Neural cell (in vitro differentiated cells): ENCODE measurements at regions not wholly inside any gene's neighbourhood (a gene's known extent, or its start where the extent isn't known, plus 50 kb on each side); places are given as distances from the start of the nearest gene placed in this dataset.

ENCODE experiments used
- EP300 ChIP-seq: fragments of 450-650 bp; conservative IDR thresholded peaks from 2 replicates; pipeline ENCODE4 v1.6.1; 2014; ENCODE audit warnings: antibody characterized with exemption, mild to moderate bottlenecking, moderate library complexity; ENCODE audit not compliant: poor library complexity, severe bottlenecking
- EZH2 ChIP-seq: fragments of 200-600, 300-800 bp; shearing (Covaris generic), sonication (generic); IDR thresholded peaks from 2 replicates; pipeline ENCODE4 v1.6.1; 2014; ENCODE audit warnings: antibody characterized with exemption, low read length, borderline replicate concordance, mild to moderate bottlenecking; ENCODE audit not compliant: insufficient read depth, poor library complexity, severe bottlenecking
- POLR2AphosphoS5 ChIP-seq: IDR thresholded peaks from 2 replicates; pipeline ENCODE4 v1.6.1; 2012
- RAD21 ChIP-seq: fragments of 450-650 bp; conservative IDR thresholded peaks from 2 replicates; pipeline ENCODE4 v1.6.1; 2014; ENCODE audit warnings: antibody characterized with exemption, mild to moderate bottlenecking, moderate library complexity
- TAF1 ChIP-seq: IDR thresholded peaks from 2 replicates; pipeline ENCODE4 v1.6.1; 2012; ENCODE audit warnings: low read depth
- TF ChIP-seq, protein P1 (sequence below): fragments of 450-650 bp; IDR thresholded peaks from 2 replicates; pipeline ENCODE4 v1.5.1; 2014; ENCODE audit warnings: antibody characterized with exemption, mild to moderate bottlenecking, moderate library complexity; ENCODE audit not compliant: poor library complexity, severe bottlenecking
- TF ChIP-seq, protein P2 (sequence below): IDR thresholded peaks from 2 replicates; pipeline ENCODE4 v1.6.1; 2012; ENCODE audit warnings: borderline replicate concordance

DNA sequence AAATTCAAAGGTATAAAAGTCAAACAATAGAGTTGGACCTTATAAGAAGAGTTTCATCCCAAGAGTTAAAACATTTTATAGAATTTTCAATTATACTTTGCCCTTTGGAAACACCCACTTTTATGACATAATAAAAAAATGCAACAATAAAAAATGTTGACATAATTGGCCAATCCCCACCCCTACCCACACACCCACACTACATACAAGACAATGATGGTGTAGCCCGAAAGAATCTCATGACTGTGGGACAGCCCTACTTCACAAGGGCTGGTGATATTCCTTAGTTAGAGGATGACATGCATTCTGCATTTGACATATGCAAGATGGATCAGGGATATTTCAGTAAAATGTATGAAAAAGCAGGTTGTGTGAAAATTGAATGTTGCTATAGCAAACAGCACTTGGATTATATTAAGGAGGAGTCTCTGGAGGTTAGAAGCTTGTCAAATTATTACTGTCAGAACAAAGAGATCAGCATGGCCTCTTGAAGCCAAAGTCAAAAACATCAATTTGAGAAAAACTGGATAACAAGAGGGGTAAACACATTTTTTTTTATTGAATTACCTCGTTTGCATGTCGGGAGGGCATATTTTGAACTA, 133.0 kb upstream of the SAMSN1 start:
- TF ChIP-seq, protein P1, sequence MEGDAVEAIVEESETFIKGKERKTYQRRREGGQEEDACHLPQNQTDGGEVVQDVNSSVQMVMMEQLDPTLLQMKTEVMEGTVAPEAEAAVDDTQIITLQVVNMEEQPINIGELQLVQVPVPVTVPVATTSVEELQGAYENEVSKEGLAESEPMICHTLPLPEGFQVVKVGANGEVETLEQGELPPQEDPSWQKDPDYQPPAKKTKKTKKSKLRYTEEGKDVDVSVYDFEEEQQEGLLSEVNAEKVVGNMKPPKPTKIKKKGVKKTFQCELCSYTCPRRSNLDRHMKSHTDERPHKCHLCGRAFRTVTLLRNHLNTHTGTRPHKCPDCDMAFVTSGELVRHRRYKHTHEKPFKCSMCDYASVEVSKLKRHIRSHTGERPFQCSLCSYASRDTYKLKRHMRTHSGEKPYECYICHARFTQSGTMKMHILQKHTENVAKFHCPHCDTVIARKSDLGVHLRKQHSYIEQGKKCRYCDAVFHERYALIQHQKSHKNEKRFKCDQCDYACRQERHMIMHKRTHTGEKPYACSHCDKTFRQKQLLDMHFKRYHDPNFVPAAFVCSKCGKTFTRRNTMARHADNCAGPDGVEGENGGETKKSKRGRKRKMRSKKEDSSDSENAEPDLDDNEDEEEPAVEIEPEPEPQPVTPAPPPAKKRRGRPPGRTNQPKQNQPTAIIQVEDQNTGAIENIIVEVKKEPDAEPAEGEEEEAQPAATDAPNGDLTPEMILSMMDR, result no peak
- TF ChIP-seq RAD21 (peak; percentile 33), POLR2AphosphoS5 (peak; percentile 85), EZH2 (no peak), EP300 (peak; percentile 93), TAF1 (no peak)
- TF ChIP-seq, protein P2, sequence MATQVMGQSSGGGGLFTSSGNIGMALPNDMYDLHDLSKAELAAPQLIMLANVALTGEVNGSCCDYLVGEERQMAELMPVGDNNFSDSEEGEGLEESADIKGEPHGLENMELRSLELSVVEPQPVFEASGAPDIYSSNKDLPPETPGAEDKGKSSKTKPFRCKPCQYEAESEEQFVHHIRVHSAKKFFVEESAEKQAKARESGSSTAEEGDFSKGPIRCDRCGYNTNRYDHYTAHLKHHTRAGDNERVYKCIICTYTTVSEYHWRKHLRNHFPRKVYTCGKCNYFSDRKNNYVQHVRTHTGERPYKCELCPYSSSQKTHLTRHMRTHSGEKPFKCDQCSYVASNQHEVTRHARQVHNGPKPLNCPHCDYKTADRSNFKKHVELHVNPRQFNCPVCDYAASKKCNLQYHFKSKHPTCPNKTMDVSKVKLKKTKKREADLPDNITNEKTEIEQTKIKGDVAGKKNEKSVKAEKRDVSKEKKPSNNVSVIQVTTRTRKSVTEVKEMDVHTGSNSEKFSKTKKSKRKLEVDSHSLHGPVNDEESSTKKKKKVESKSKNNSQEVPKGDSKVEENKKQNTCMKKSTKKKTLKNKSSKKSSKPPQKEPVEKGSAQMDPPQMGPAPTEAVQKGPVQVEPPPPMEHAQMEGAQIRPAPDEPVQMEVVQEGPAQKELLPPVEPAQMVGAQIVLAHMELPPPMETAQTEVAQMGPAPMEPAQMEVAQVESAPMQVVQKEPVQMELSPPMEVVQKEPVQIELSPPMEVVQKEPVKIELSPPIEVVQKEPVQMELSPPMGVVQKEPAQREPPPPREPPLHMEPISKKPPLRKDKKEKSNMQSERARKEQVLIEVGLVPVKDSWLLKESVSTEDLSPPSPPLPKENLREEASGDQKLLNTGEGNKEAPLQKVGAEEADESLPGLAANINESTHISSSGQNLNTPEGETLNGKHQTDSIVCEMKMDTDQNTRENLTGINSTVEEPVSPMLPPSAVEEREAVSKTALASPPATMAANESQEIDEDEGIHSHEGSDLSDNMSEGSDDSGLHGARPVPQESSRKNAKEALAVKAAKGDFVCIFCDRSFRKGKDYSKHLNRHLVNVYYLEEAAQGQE, result peak; percentile 72
